HepG2 (cell line): ENCODE measurements at regions not wholly inside any gene's neighbourhood (a gene's known extent, or its start where the extent isn't known, plus 50 kb on each side); places are given as distances from the start of the nearest gene placed in this dataset.

ENCODE experiments used
- ATAC-seq: fragments of 200-7000 bp; cut with Tn5 transposase; 3 replicates; pipeline ENCODE4 v1.9.1; 2020; ENCODE audit warnings: mild to moderate bottlenecking, moderate library complexity
- BruUV-seq: library from RNA; stranded (reverse); fragments of 400-500 nt; replicated peaks from 2 replicates; lab custom pipeline; 2021; lab: Mats Ljungman, UMichigan
- CTCF ChIA-PET: fragments of 300-600 bp; formaldehyde crosslinking; extraction: SDS; loops from one replicate; lab custom pipeline; 2021; ENCODE audit warnings: low total read pairs, inconsistent platforms, low intra/inter-chr PET ratio; lab: Yijun Ruan, JAX
- POLR2A ChIA-PET: fragments of 350-600 bp; sonication (Branson Sonifier 250); formaldehyde crosslinking; loops from one replicate; lab custom pipeline; 2020; ENCODE audit warnings: antibody characterized with exemption, inconsistent platforms; lab: Yijun Ruan, JAX
- DNase-seq: peaks from one replicate; pipeline ENCODE4 v3.0.0-alpha.2; 2015; ENCODE audit warnings: low spot score
- FAIRE-seq: peaks from 3 replicates; lab custom pipeline; 2011; peaks lifted over from hg19 to GRCh38; lab: Jason Lieb, UNC
- H2AFZ ChIP-seq: one replicate; pipeline ENCODE4 v1.6.1; 2011; ENCODE audit warnings: low read length, inconsistent platforms
- H3K27ac ChIP-seq: fragments of 300-600 bp; 3 replicates; pipeline ENCODE4 v1.8.0; 2011; ENCODE audit warnings: mixed run types, mild to moderate bottlenecking, mixed read lengths, low read length, inconsistent platforms; ENCODE audit not compliant: insufficient read depth; ENCODE audit errors: extremely low read length
- H3K27me3 ChIP-seq, 2 experiments: fragments of 200-600 bp in 1 of 2; 2 replicates in 1 of 2; 3 replicates in 1 of 2; pipeline versions ENCODE4 v1.6.0 to v1.8.0; 2011; ENCODE audit warnings: low read length in 2 of 2, mild to moderate bottlenecking in 2 of 2, moderate library complexity in 2 of 2, inconsistent platforms in 1 of 2; ENCODE audit not compliant: insufficient read depth in 2 of 2, control insufficient read depth in 1 of 2
- H3K36me3 ChIP-seq, 2 experiments: fragments of 200-600 bp in 1 of 2; replicated peaks in 1 of 2; 2 replicates in 1 of 2; 3 replicates in 1 of 2; pipeline versions ENCODE4 v1.5.1 to v1.8.0; 2011; ENCODE audit warnings: low read length in 2 of 2, inconsistent platforms in 1 of 2; ENCODE audit not compliant: insufficient read depth in 2 of 2, control insufficient read depth in 1 of 2
- H3K4me1 ChIP-seq: 2 replicates; pipeline ENCODE4 v1.5.1; 2012; ENCODE audit warnings: low read length, inconsistent platforms; ENCODE audit not compliant: insufficient read depth
- H3K4me2 ChIP-seq: 2 replicates; pipeline ENCODE4 v1.6.0; 2011; ENCODE audit warnings: low read depth, low read length, inconsistent platforms
- H3K4me3 ChIP-seq, 3 experiments: fragments of 200-600 bp in 1 of 3; sonication (generic), shearing (Covaris generic) in 1 of 3; replicated peaks in 1 of 3; 2 replicates each; pipeline ENCODE4 v1.5.1; 2011 to 2016; ENCODE audit warnings: low read length in 3 of 3, inconsistent platforms in 2 of 3, low read depth in 2 of 3, mild to moderate bottlenecking in 2 of 3, control low read depth in 1 of 3, mixed read lengths in 1 of 3; ENCODE audit not compliant: insufficient read depth in 1 of 3
- H3K79me2 ChIP-seq: one replicate; pipeline ENCODE4 v1.6.1; 2011; ENCODE audit warnings: low read length, inconsistent platforms; ENCODE audit not compliant: insufficient read depth
- H3K9ac ChIP-seq: 2 replicates; pipeline ENCODE4 v1.6.0; 2011; ENCODE audit warnings: mild to moderate bottlenecking, low read depth, low read length, inconsistent platforms; ENCODE audit not compliant: insufficient read depth
- H3K9me3 ChIP-seq: 2 replicates; pipeline ENCODE4 v1.5.1; 2012; ENCODE audit warnings: mild to moderate bottlenecking, low read length
- H4K20me1 ChIP-seq: 2 replicates; pipeline ENCODE4 v1.6.0; 2011; ENCODE audit warnings: inconsistent platforms, mild to moderate bottlenecking, low read length, moderate library complexity; ENCODE audit not compliant: insufficient read depth
- EED ChIP-seq: sonication (generic); formaldehyde crosslinking; IDR thresholded peaks from 2 replicates; pipeline ENCODE4 v1.5.0; 2020; ENCODE audit warnings: mild to moderate bottlenecking, missing genetic modification reagents
- HOXA9 ChIP-seq: sonication (generic); formaldehyde crosslinking; IDR thresholded peaks from 2 replicates; pipeline ENCODE4 v1.8.1; 2022; ENCODE audit warnings: missing genetic modification reagents, mild to moderate bottlenecking, moderate library complexity, borderline replicate concordance
- NFE2L2 ChIP-seq: fragments of 150-350 bp; IDR thresholded peaks from 2 replicates; pipeline ENCODE4 v1.6.1; 2014; ENCODE audit warnings: low read length
- SIN3A ChIP-seq: IDR thresholded peaks from 2 replicates; pipeline ENCODE4 v1.6.1; 2011; ENCODE audit warnings: low read depth, mild to moderate bottlenecking, control low read depth, low read length, borderline replicate concordance
- SMC3 ChIP-seq: IDR thresholded peaks from 2 replicates; pipeline ENCODE4 v1.6.1; 2011; ENCODE audit warnings: low read length, improper control_type of control experiment
- THYN1 ChIP-seq: sonication (generic); formaldehyde crosslinking; IDR thresholded peaks from 2 replicates; pipeline ENCODE4 v1.8.1; 2023; ENCODE audit warnings: low read depth, mild to moderate bottlenecking, moderate library complexity, missing genetic modification reagents, borderline replicate concordance
- ZFP62 ChIP-seq: sonication (generic); formaldehyde crosslinking; IDR thresholded peaks from 2 replicates; pipeline ENCODE4 v1.4.0; 2020; ENCODE audit warnings: missing genetic modification reagents
- ZNF672 ChIP-seq: sonication (generic); formaldehyde crosslinking; IDR thresholded peaks from 2 replicates; pipeline ENCODE4 v1.8.1; 2022; ENCODE audit warnings: missing genetic modification reagents
- WGBS: methylation state at CpG from one replicate; pipeline ENCODE4 v1.1.6; 2017; ENCODE audit warnings: low lambda C conversion rate; 5-methylcytosine and 5-hydroxymethylcytosine counted together
- in situ Hi-C: cut with HindIII; loops from 2 replicates; pipeline ENCODE4 v1.10.0; 2017; ENCODE audit warnings: low pct_unique_long_range_greater_than_20kb; ENCODE audit not compliant: extremely low pct_ligation_motif_present
- intact Hi-C: fragments of 100-400 bp; cut with micrococcal nuclease; formaldehyde crosslinking; loops from one replicate; pipeline ENCODE4 v1.10.0; 2022; ENCODE audit not compliant: unreplicated experiment
- small RNA-seq, 3 experiments: library from RNA; depleted of rRNA; stranded (forward); fragments of <200 nt; gene quantifications; one replicate each; pipeline ENCODE3, GENCODE V24; 2012; ENCODE audit warnings: low read depth in 2 of 3, low replicate concordance in 1 of 3; ENCODE audit not compliant: insufficient read length in 3 of 3, insufficient read depth in 2 of 3

- Histone ChIP-seq H4K20me1 (no peaks in the 10 kb centered on the region), H3K9ac (no peak overlapping the region), H2AFZ (no peak overlapping the region), H3K4me1 (no peaks in the 10 kb centered on the region), H3K27ac (no peak overlapping the region), H3K79me2 (no peaks in the 10 kb centered on the region), H3K36me3 (no peaks in the 10 kb centered on the region), H3K4me3 (no peak overlapping the region), H3K4me2 (no peak overlapping the region), H3K27me3 (no peaks in the 10 kb centered on the region), H3K9me3 (no peaks in the 10 kb centered on the region)
- no TSS peak for BruUV-seq
- WGBS = 0% methylated on average over 1 of the region's 1 CpG
- ATAC-seq (no peak), FAIRE-seq (no peak), DNase-seq (no peak)
- ChIA-PET CTCF (no interaction called here), POLR2A (no interaction called here)
- no peak for TF ChIP-seq HOXA9 (CRISPR knock-in tag)
- TF ChIP-seq ZNF672 (CRISPR knock-in tag) = no peak
- TF ChIP-seq SMC3 = no peak
- no peak for TF ChIP-seq ZFP62 (CRISPR knock-in tag)
- no peak for TF ChIP-seq SIN3A
- TF ChIP-seq NFE2L2 = no peak
- no peak for TF ChIP-seq THYN1 (CRISPR knock-in tag)
- no peak for TF ChIP-seq EED (CRISPR knock-in tag)
- TF ChIP-seq, all 625 proteins: peak for 0
- intact Hi-C loops (no loop called here), in situ Hi-C loops (no loop called here)
Observed at GRCh38 chr3:111485086-111485485, 56.9 kb upstream of the CD96 start.

Small RNA genes in the stretch of these regions (small RNA-seq; reads per million reads assigned to genes)
- 0 reads per million in 3 experiments for gene ATP6V0CP2
